HG02938 (cell line): ENCODE measurements at regions not wholly inside any gene's neighbourhood (a gene's known extent, or its start where the extent isn't known, plus 50 kb on each side); places are given as distances from the start of the nearest gene placed in this dataset.
A peak's percentile ranks its signal among the peaks of the same experiment; 100 is the strongest.

Experiments used
- ATAC-seq: cut with Tn5 transposase; IDR thresholded peaks from one replicate; pipeline ENCODE4 v1.9.1; 2021; ENCODE audit warnings: mild to moderate bottlenecking, moderate library complexity; ENCODE audit not compliant: unreplicated experiment

GRCh38 chr3:28935146-28935545 is 345.7 kb upstream of the RBMS3 start:
- no peak for ATAC-seq

DNA sequence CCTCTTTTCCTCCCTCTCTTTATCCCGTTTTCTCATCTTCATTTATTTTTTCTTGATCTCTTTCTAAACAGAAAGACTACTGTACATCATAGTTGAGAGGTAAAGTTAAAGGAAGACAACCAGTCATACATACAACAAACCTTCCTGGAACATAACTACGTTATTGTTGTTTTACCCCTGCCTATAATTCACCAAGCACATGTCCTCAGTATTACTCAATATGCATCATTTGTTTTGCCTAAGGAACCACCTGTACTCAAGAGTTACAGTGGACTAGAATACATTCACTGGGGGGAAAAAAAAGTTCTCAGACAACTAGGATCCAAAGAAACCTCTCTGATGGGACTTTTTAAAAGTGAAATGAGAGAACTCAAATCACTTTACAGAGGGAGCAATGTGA is 344.7 kb upstream of the RBMS3 start:
- no peak for ATAC-seq

DNA sequence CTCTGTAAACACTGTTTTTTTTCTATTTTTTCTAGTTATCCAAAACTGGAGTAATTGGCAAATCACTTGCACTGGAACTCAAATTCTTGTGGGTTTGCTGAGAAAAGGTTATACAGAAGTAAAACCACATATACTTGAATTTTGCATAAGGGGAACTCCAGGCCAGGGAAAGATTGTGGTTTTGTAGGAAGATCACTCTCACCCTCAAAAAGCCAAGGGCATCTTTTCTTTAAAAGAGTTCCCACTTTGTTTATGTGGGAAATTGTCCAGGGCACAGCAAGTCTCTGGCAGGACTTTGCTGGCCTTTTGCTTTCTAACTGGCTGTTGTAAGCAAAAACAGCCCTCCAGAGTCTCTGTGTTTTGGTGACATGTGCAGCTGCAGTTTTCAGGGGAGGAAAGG is 340.3 kb upstream of the RBMS3 start:
- ATAC-seq: peak; percentile 83

GRCh38 chr3:28940994-28941393 is 339.9 kb upstream of the RBMS3 start:
- no peak for ATAC-seq

DNA sequence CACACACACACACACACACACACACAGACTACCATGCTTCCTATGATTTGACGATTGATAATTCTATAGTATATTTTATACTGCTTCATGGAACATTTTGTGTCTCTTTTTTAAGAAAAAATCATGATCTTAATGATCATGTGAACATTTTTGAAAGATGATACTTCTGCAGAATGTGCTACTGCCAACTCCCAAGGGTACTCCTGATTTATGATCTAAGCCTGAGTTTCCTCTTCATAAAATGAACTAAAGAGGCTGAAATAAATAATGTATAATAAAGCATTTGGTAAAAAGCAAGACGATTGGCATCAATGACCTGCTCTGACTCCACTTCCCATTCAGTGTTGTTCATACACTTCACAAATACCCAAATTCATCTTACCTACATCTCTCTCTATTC is 333.8 kb upstream of the RBMS3 start:
- no peak for ATAC-seq

DNA sequence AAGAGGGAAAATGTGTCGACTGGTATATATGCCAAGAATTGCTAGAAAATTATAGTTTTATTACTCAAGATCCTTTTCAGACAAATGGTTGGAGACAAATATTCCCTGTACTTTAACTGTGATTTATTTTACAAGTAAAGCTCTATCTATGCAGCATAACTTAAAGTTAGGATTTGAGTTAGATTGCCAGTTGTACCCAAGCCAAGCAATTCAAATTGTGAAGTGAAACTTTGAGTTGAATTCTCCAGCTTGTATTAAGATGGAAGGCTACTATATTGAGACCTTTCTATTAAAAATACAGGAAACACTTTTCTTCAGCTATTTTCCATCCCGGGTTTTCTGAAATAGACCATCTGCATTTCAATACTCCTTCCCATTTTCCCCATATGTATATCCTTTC is 333.1 kb upstream of the RBMS3 start:
- ATAC-seq: no peak

DNA sequence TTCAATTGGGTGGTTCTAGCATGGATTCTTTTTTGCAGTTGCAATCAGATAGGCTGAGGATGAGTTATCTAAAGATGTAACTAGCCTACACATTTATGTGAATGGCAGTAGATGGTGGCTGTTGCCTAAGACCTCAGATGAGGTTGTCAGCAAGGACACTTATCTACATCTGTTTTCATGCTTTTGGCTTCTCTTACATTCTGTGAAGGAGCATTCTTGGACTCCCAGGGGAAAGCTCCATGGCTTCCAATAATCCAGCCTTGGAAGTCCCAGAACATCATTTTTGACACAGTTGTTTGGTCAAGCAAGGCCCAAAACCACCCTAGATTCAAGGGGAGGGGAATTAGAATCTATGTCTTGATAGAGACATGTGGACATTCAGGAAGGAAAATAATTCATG is 332.2 kb upstream of the RBMS3 start:
- ATAC-seq: no peak

DNA sequence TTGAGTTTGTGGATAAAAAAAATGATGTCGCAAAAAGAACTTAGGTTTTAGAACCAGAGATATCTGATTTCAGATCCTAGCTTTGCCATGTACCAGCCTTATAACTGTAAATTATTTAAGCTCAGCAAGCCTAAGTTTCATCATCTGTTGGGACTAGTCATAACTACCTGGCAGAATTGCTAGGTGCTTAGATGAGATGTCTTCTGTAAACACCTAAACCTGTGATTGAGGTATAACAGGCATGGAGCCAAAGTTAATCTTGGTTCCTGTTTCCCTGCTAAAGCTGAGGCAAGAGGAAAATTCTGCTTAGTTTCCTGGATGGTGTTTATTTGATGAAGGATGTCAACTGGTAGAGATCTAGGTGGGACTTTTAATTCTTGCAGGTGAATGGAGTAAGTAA is 331.3 kb upstream of the RBMS3 start:
- no peak for ATAC-seq

GRCh38 chr3:28950614-28951013 is 330.3 kb upstream of the RBMS3 start:
- ATAC-seq: no peak

GRCh38 chr3:28951772-28952556 is 328.9 kb upstream of the RBMS3 start:
- ATAC-seq: no peak

DNA sequence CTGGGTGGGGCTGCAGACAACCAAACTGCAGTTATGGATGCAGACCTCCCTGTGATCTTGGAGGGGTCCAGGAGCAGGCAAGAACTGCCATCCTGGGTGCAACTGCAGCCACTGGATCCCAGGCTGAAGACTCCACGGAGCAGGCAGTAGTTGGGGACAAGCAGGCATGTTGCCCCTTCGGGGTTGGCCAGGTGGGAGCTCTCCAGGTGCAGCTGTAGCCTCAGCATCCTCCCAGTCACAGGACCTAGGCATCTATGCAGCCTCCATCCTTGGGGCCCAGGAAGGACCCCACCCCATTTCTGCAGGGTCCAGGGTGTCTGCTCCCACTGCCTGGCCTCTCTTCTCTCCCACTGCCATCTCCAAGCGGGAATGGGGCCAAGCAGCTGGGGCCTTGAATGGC is 322.2 kb upstream of the RBMS3 start:
- ATAC-seq: no peak

- no peak for ATAC-seq
Measured at GRCh38 chr3:28971156-28971555, 309.7 kb upstream of the RBMS3 start.

- ATAC-seq: peak; percentile 90
Measured at GRCh38 chr3:28972921-28973320, 307.9 kb upstream of the RBMS3 start.

DNA sequence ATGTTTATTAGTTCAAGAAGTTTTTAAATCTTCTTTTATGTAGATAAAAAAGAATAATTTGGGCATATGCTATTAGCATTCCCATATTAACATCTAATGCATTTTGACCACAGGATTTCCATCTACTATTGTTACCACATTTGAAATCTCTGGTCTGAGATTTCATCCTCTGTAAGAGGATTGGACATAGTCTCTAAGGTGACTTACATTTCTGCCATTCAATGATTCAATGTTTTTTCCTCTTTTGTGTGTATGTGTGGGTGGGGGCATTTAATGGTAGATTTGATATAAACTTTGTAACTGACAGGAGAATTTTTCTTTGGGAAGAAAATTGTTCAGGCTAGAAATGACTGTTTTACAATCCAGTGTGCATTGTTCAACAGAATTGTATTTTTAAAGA is 307.3 kb upstream of the RBMS3 start:
- no peak for ATAC-seq

- ATAC-seq: no peak
Measured at GRCh38 chr3:28978092-28978491, 302.8 kb upstream of the RBMS3 start.

- no peak for ATAC-seq
Measured at GRCh38 chr3:28980131-28980530, 300.7 kb upstream of the RBMS3 start.

- no peak for ATAC-seq
Measured at GRCh38 chr3:28980631-28981030, 300.2 kb upstream of the RBMS3 start.

- peak; percentile 89 for ATAC-seq
Measured at GRCh38 chr3:28982906-28983305, 298.0 kb upstream of the RBMS3 start.

- ATAC-seq: no peak
Measured at GRCh38 chr3:28986922-28987321, 293.9 kb upstream of the RBMS3 start.

GRCh38 chr3:28989646-28990089 is 291.2 kb upstream of the RBMS3 start:
- peak; percentile 90 for ATAC-seq

- no peak for ATAC-seq
Measured at GRCh38 chr3:28994161-28994905, 286.5 kb upstream of the RBMS3 start.

- peak; percentile 100 for ATAC-seq
Measured at GRCh38 chr3:29004885-29005599, 275.8 kb upstream of the RBMS3 start.
